G401 (cell line): ENCODE measurements at regions not wholly inside any gene's neighbourhood (a gene's known extent, or its start where the extent isn't known, plus 50 kb on each side); places are given as distances from the start of the nearest gene placed in this dataset.

ENCODE experiments used
- DNase-seq: peaks from one replicate; pipeline ENCODE4 v3.0.0-alpha.2; 2015; ENCODE audit warnings: low spot score
- in situ Hi-C: cut with HindIII; loops from 2 replicates; pipeline ENCODE4 v1.10.0; 2016; ENCODE audit warnings: low sequenced_read_pairs, mixed read lengths

DNA sequence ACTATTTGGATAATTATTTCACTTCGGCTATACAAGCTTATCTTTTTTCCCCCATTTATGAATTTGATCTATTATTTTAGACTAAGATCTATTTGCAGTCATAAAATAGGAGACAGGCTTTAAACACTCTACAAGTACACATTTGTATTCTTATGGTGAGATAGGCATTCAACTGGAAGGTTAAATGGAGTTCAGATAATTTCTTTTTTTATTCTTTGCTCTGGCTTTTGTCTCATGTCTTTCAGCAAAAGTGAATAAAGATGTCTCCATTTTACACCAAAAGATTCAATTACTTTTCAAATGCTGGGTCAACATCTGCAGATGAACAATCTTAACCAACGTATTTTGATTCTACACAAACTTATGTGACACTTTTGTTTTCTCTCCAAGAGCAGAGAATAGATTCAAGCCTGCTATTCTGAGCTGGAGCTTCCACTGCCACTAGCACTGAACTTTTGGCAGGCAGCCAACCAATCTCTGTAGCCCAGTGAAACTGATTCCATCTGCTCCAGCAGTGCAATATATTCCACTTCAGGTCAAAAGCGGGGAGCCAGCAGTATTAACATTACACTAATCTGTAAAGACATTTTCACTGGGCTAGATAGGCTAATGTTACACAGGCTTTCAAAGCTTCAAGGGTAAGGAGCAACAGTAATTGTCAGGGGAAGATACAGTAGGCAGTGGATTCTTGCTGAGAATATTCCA lies 452.0 kb upstream of the ZNF608 start:
- peak; percentile 96 for DNase-seq
- in situ Hi-C loops = no loop called here

DNA sequence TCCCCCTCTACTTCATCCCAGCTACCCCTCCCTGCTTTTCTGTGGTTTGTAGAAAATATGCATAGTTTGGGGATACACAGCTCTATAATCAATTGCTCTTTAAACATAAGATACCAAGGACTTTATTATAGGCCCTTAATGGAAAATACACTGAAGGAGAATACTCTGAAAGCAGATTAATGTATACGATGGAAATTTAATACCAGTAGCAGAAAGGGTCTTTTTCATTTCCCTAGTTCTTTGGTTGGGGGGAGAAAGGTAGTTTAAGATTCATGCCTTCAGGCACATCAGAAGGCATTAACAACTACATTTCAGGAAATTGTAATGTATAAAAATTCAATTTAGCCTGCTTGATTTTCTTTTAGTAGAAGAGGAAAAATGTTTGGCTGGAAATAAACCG lies 452.9 kb upstream of the ZNF608 start:
- in situ Hi-C loops = no loop called here

DNA sequence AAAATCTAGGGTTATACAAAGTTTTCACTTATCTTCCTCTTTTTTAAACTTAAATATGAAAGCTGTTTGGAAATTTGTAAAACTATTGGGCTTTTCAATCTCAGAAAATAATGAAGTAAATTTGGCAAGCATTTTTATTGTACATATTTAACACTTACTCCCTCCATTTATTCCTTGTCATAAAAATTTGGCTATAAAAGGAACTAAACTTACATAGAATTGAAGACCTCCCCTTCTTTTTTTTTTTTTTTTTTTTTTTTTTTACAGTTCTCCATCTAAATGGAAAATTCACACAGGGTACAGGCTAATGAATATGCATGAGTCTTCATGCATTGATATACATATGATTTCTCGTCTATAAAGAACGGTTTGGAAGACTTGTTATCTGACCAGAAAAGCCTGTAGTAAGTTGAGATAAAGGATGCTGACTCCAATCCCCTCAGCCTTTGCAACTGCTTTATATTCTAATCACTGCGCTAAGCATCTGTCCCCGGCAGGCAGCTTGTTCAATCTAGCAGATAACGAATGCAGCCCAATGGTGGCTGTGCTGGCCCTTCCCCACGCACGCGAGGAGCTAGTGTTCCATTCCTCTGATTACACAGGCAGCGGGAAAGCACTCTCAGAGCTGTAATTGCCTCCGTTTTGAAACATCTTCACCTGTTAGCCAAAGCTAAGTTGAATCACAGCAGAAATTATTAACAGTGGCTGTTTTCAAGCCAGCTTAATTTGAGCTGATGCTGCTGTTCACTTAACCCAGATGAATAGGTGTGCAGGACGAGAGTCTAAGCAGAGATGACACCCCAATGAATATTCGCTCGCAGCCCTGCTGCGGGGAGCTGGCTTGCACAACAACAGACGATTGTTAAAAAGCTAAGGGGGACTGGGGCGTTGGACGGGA lies 453.8 kb upstream of the ZNF608 start:
- in situ Hi-C loops = no loop called here
- peak; percentile 70 for DNase-seq

More for the DNA sequence above, 452.9 kb upstream of the ZNF608 start:
- DNase-seq = no peak

DNA sequence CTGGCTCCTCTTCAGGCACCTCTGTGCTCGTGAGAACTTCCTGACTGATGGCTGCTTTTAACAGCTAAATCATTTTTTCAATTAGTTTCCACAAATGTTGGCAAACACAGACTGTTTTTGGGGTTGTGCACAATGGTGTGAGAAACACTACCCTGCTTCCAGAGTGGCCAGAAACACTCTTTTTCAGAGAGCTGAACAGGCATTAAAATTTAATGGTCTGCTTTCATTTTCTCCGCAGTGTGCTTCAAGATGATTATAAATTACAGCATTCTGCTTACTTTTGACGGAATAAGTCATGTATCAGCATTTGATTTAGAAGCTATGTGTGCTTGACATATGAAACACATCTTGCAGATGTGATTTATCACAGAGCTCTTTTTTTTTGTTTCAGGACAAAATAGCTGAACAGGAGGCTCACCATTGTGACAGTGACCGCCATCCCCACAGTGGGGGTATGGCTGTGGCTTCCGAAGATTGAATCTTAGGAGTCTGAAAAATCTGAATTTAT lies 454.5 kb upstream of the ZNF608 start:
- DNase-seq = no peak
- in situ Hi-C loops = no loop called here

DNA sequence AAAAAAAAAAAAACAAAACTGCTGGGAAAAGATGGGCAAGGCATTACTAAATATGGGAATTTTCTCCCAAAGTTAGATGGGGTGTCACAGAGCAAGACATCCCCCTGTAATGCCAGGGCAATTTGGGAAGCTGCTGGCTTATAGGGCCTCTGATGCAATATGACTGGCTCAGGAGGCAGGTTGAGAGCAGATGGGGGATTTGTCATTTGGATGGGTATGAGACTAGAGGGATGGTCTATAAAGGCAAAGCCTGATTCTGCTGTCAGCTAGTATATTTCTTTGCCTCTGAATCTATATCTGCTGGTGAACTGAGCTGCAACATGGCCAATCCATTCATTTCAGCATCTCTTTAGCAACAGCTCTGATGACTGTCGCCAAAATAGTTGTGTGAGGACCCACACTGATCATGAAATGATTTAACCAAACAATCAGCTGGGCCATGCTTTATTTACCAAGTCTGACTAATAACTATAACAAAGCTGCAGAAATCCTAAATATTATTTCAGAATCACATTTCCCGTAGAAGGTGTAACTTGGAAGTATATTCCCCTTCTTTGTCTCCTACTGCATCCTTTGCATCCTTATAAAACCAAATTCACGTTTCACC lies 455.1 kb upstream of the ZNF608 start:
- in situ Hi-C loops = no loop called here

DNA sequence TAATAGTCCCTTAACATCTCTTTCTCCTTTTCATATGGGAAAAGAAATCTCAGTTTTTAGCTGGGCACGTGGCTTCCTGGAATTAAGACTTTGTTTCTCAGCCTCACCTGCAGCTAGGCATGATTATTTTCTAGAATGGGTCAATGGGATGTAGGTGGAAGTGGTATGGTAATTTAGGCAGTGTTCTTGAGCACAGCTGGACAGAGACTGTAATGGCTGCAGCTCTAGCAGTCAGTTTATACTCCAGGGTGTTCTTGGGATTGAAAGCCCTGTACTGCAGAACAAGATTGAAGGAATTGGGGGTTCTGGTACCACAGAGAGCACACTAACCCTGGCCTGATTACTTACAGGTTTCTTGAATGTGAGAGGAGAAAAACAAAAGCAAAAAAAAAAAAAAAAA lies 455.9 kb upstream of the ZNF608 start:
- DNase-seq = no peak
- in situ Hi-C loops = no loop called here

More for the DNA sequence above, 455.1 kb upstream of the ZNF608 start:
- DNase-seq = peak; percentile 18

DNA sequence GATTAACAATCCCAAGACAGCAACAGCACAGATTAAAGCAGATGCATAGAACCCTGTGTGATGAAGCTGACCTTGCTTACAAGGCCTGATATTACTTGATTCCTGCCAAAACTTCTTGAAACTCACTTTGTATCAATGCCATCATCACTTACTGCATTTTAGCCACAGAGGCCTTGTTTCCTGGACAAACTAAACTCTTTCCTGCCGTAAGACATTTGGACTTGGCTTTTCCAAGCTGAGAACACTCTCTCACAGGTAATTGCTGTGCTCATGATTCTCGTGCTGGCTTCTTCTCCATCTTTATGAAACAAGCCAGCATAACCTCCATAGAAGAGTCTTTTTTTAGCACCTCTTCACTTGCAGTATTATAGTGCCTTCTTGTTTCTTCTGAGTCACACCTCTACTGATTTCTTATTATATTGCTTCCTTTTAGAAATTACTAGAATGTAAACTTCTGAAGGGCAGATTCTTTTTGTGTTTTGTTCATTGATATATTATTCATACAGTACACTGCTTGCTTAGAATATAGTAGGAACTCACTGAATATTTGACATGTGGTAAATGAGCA lies 456.5 kb upstream of the ZNF608 start:
- in situ Hi-C loops = no loop called here

DNA sequence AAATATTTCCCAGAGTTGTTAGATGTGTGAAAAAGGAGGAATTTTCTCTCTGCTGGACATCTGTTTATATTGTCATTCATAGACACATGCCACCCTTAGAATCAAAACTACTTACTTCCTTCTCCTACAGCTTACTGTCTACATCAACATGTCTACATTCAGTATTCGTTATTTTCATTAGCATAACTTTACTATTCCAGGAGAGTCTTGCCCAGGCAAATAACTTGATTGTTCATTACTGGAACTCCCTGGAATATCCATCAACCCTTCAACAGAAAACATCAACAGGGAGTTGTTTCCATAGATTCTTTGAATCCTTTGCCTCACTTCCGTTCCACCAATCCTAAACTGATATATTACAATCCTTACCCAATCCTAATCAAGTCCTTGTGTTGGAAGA lies 457.5 kb upstream of the ZNF608 start:
- DNase-seq = no peak
- in situ Hi-C loops = no loop called here

More for the DNA sequence above, 456.5 kb upstream of the ZNF608 start:
- DNase-seq = no peak

DNA sequence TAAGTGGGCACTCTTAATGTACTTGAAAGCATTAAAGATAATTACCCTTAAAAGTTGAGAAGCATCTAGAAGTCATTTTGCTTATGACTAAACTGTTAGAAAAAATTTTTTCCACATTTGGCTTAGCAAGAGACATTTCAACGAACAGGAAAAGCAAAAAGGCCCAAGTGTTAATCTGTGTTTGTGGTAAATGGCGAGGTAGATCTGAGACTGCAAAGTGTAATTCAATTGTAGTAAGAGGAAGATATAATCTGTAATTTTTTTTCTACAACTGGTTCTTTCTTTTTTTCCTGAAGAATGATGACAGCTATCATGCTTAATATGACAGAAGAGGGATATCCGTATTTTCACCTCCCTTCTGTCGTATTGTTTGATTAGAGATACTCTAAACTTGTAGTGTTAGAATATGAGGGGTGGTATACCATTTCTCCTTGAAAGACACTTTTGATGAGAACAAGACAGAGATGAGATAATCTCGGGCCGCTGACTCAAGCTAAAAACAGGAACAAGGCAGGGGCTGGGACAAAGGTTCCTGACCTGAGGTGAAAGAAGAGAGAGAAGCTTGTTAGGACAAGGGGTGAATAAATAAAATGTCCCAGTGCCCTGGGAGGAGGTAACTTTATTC lies 459.3 kb upstream of the ZNF608 start:
- no peak for DNase-seq
- in situ Hi-C loops = no loop called here

DNA sequence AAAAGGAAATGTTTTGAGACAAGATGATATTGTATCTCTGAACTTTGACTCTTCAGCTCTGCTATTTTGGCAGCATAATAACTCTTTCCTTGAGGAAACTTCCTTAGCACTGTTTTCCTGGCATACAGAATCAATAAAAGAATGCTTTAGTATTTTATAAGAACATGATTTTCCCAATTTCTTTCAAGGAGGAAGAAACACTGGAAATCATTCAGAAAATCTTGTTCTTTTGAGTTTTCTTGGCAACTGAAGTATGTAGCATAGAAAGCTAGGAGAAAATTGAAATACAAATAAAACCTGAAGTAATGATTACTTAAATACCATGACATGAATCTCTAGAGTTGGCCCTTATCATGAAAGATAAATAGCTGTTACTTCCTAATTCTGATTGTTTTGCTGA lies 461.4 kb upstream of the ZNF608 start:
- no peak for DNase-seq
- in situ Hi-C loops = no loop called here

DNA sequence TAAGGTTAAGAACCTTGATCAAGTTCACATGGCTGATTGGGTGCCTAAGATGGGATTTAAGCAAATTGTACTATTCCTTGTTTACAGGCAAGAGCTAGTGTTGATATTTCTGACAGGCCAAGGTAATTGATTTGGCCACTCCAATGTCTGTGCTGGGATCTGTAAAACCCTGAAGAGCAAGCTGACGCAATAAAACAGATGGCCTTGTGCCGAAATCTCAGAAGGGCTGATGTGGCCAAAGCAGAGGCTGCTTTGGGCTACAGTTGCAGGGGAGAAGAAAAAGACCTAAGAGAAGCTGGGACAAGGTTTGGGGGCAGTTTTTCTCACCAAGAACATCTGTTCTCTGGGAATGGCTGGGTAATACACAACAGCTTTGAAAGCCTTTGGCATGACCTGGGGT lies 463.2 kb upstream of the ZNF608 start:
- in situ Hi-C loops = no loop called here
- no peak for DNase-seq

DNA sequence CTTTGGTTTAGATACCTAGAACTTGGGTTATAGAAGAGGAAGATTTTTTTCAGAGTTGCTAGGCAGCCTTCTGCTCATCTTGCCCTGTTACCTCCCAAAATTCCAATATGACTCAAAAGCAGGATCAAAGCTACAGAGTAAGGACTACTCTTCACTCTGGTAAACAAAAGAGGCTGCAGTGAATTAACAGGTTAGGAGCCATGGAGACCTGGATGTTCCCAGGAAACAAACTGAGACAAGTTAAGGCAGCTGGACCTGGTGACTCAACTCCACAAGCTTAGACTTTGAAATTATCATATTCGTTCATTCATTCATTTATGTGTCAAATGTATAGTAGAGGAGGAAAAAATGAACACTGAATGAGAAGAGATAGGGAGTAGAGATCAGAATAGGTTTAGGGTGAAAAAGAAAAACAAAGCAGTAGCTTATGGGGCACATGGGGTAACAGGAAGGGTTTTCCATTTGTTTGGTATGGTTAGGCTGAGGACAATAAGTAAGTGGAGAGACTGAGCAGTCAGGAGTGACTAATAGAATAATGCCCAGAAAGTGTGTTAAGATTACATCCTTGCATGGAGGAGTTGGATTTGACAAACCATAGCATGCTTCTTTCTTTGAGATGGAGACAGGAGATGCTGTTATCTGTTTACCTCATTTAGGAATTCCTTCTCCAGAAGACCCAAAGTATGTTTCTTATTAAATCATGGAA lies 464.0 kb upstream of the ZNF608 start:
- DNase-seq = no peak
- in situ Hi-C loops = no loop called here

DNA sequence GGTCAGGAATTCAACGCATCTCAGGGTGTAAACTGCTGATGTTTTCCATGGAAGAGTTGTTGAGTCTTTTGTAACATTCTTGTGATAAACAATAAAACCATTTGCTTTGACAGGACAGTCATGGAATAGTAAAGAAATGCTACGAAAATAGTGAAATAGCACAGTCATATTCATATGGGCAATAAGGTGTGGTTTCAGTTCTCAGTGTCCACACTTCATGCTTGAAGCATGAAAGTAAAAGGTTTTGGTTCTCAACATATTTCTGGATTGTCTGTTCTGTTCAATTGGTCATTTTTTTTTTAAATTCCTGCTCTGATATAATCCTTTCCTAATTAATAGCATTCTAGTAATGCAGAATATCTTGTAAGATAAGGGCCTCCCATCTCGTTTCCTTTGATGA lies 467.6 kb upstream of the ZNF608 start:
- no peak for DNase-seq
- in situ Hi-C loops = no loop called here

DNA sequence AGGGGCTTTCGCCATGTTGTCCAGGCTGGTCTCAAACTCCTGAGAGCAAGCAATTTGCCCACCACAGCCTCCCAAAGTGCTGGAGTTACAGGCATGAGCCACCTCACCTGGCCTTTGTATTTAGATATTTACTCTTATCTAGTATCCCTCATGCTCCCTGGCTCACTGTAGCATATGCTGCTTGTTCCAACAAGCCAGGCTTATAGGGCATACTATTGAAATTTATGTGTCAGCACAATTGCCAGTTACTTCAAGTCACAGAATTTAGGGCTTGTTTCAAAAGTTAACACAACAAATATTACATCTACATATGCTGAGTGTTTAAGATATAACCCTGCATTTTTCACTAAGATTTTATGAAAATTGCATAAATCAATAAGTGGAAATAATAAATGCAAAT lies 469.2 kb upstream of the ZNF608 start:
- in situ Hi-C loops = no loop called here
- no peak for DNase-seq

DNA sequence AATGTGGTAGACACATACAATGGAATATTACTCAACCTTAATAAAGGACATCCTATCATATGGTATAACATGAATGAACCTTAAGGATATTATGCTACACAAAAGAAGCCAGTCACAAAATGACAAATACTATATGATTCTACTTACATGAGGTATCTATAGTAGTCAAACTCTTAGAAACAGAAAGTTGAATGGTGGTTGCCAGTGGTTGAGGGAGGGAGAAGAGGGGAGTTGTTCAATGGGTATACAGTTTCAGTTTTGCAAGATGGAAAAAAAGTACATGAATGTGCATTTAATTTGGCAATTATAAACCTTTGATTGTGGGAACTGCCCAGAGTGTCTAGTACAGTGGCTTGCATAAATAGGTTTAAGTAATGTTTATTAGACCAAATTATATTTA lies 473.3 kb upstream of the ZNF608 start:
- no peak for DNase-seq
- in situ Hi-C loops = no loop called here

DNA sequence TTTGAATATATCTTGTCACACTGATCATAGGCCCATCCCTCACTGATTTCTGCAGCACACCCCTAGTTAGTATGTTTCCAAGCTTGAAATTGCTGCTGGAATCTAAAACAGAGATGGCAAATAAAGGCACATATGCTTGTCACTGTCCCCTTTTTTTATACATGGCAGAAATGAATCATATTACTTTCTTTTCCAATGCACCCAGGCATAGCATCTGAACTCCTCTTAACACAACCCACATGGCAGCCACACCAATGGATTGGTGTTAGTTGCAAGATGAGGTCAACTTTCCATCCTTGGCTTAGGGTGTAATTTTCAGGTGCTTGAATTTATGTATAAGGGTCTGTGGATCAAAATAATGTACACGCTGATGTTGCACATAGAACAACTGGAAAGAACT lies 473.8 kb upstream of the ZNF608 start:
- no peak for DNase-seq
- in situ Hi-C loops = no loop called here

DNA sequence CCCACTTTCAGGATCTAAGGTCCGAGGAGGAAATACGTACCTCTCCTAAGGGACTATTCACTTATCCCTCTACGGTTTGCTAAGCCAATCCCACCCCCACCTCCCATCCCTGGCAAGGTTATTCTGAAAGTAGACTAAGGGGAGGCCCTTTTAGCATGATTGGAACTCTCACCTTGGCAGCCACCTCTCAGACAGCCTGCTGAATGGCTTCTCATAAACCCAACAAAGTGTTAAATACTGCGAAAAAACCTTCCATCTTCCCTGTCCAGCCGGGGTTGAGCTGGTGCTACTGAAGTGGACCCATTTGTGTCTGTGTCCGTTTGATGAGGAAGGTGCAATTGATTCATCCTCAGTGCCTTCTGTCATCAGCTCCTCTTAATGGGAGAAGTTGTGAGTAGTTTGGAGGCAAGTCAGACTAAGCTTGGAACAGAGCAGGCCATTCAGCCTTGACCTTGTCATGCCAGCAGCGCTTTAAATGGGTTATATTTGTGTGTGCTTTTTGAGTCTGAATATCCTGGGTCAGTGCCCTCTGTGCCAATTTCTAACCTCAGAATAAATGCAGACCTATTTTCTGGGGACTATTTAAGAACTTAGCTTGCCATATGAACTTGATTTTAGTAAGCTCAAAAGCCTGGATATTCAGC lies 476.3 kb upstream of the ZNF608 start:
- in situ Hi-C loops = no loop called here
- DNase-seq = no peak

DNA sequence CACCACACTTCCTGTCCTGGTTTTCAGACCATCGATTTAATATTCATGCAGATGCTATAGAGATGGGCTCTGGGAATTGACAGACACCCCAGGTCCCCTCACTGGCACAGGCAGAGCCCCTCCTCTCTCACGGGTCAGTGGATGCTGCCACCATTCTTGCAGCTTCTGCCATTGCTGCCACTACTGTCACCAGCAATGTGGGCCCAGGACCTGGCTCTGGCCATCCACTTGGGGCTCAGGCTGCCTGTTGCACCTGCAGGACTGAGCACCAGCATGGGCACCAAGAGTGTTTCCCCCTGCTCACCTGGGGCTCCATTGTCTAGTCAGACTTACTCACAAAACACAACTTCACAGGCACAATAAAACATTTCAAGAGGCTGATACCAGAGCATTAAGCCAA lies 479.0 kb upstream of the ZNF608 start:
- in situ Hi-C loops = no loop called here
- no peak for DNase-seq
